Neuronal stem cell (in vitro differentiated cells): ENCODE measurements at regions not wholly inside any gene's neighbourhood (a gene's known extent, or its start where the extent isn't known, plus 50 kb on each side); places are given as distances from the start of the nearest gene placed in this dataset.

ENCODE experiments used
- DNase-seq: peaks from one replicate; pipeline ENCODE4 v3.0.0-alpha.2; 2013; ENCODE audit warnings: low spot score
- H2AFZ ChIP-seq: one replicate; pipeline ENCODE4 v1.6.1; 2013; ENCODE audit warnings: mild to moderate bottlenecking, low read length, inconsistent platforms
- H2AK5ac ChIP-seq: 2 replicates; pipeline ENCODE4 v1.6.1; 2013; ENCODE audit warnings: low read depth, mild to moderate bottlenecking, inconsistent platforms, low read length, moderate library complexity, mixed read lengths
- H2BK120ac ChIP-seq: 2 replicates; pipeline ENCODE4 v1.6.1; 2013; ENCODE audit warnings: low read depth, mild to moderate bottlenecking, inconsistent platforms, low read length, moderate library complexity, mixed read lengths
- H2BK12ac ChIP-seq: one replicate; pipeline ENCODE4 v1.6.1; 2013; ENCODE audit warnings: low read length, inconsistent platforms
- H2BK15ac ChIP-seq: 2 replicates; pipeline ENCODE4 v1.6.1; 2013; ENCODE audit warnings: mild to moderate bottlenecking, low read length, inconsistent platforms, mixed read lengths
- H2BK5ac ChIP-seq: one replicate; pipeline ENCODE4 v1.6.1; 2013; ENCODE audit warnings: inconsistent platforms, mild to moderate bottlenecking, low read length, moderate library complexity
- H3K14ac ChIP-seq: one replicate; pipeline ENCODE4 v1.6.1; 2013; ENCODE audit warnings: low read length, inconsistent platforms
- H3K18ac ChIP-seq: 2 replicates; pipeline ENCODE4 v1.6.1; 2013; ENCODE audit warnings: low read length, inconsistent platforms
- H3K23ac ChIP-seq: 2 replicates; pipeline ENCODE4 v1.6.1; 2013; ENCODE audit warnings: low read depth, mild to moderate bottlenecking, mixed read lengths, low read length, inconsistent platforms; ENCODE audit not compliant: poor library complexity
- H3K27ac ChIP-seq: replicated peaks from 3 replicates; pipeline ENCODE4 v1.5.1; 2013; ENCODE audit warnings: low read length, inconsistent platforms
- H3K27me3 ChIP-seq, 3 experiments: 2 replicates each; pipeline ENCODE4 v1.6.1; 2013; ENCODE audit warnings: low read length in 3 of 3, mild to moderate bottlenecking in 2 of 3, inconsistent platforms in 1 of 3, low read depth in 1 of 3, mixed read lengths in 1 of 3, moderate library complexity in 1 of 3; ENCODE audit not compliant: control insufficient read depth in 3 of 3, insufficient read depth in 3 of 3
- H3K36me3 ChIP-seq, 2 donors: replicated peaks in 1 of 2; 2 replicates each; pipeline ENCODE4 v1.6.1; 2013; ENCODE audit warnings: low read length in 2 of 2; ENCODE audit not compliant: control insufficient read depth in 2 of 2, insufficient read depth in 2 of 2
- H3K4ac ChIP-seq: 2 replicates; pipeline ENCODE4 v1.6.1; 2013; ENCODE audit warnings: inconsistent platforms, mild to moderate bottlenecking, low read length, moderate library complexity
- H3K4me1 ChIP-seq, 2 donors: 1 replicate in 1 of 2; 2 replicates in 1 of 2; pipeline ENCODE4 v1.6.1; 2013; ENCODE audit warnings: low read length in 2 of 2, low read depth in 1 of 2; ENCODE audit not compliant: control insufficient read depth in 2 of 2, insufficient read depth in 1 of 2
- H3K4me2 ChIP-seq: one replicate; pipeline ENCODE4 v1.6.1; 2013; ENCODE audit warnings: mild to moderate bottlenecking, low read length, inconsistent platforms; ENCODE audit not compliant: insufficient read depth, poor library complexity, severe bottlenecking
- H3K4me3 ChIP-seq, 2 donors: 2 replicates each; pipeline ENCODE4 v1.5.1; 2013; ENCODE audit warnings: low read length in 2 of 2, mild to moderate bottlenecking in 2 of 2, inconsistent platforms in 1 of 2, moderate library complexity in 1 of 2
- H3K79me1 ChIP-seq: one replicate; pipeline ENCODE4 v1.6.1; 2013; ENCODE audit warnings: low read depth, mild to moderate bottlenecking, inconsistent platforms, low read length, moderate library complexity
- H3K9ac ChIP-seq: one replicate; pipeline ENCODE4 v1.6.1; 2013; ENCODE audit warnings: mild to moderate bottlenecking, low read depth, low read length, inconsistent platforms; ENCODE audit not compliant: poor library complexity
- H3K9me3 ChIP-seq, 2 donors: replicated peaks in 1 of 2; 2 replicates each; pipeline versions ENCODE3 to v1.6.1; 2013; ENCODE audit warnings: low read length in 2 of 2, mild to moderate bottlenecking in 2 of 2, inconsistent platforms in 1 of 2, low read depth in 1 of 2, mixed read lengths in 1 of 2, moderate library complexity in 1 of 2; ENCODE audit not compliant: control insufficient read depth in 2 of 2, insufficient read depth in 1 of 2
- H4K8ac ChIP-seq: one replicate; pipeline ENCODE4 v1.6.1; 2013; ENCODE audit warnings: low read depth, mild to moderate bottlenecking, inconsistent platforms, low read length, moderate library complexity
- H4K91ac ChIP-seq: one replicate; pipeline ENCODE4 v1.6.1; 2013; ENCODE audit warnings: low read length, low read depth, mild to moderate bottlenecking, inconsistent platforms; ENCODE audit not compliant: poor library complexity
- WGBS, 2 donors: extraction: QIAGEN DNeasy Blood & Tissue Kit; methylation state at CpG; one replicate each; pipeline ENCODE4 v1.1.7; 2013; ENCODE audit warnings: missing lambda C conversion rate in 2 of 2, mixed read lengths in 1 of 2; ENCODE audit not compliant: insufficient read length in 2 of 2, insufficient replicate concordance in 1 of 2; ENCODE audit errors: extremely low coverage in 2 of 2; 5-methylcytosine and 5-hydroxymethylcytosine counted together

DNA sequence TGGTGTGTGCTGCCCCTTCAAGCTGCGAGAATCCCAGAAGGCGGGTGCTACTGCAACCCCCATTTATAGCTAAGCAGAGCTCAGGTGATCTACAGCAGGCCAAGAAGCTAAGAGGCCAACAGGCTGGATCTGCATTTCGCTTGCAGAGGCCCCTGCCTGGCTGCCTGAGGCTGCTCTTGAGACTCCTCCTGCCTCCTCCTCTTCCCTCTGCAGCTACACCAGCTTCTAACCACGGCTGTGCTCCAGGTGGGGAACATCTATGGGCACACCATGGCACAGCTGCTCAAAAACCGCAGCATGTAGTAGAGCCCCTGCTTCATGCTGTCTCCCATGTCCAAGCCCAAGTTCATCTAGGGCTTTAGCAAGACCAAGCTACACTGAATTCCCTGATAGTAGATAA, 72.9 kb upstream of the ZNF678 start:
- no peak overlapping the region for H3K27ac ChIP-seq
- H3K4me3 ChIP-seq: no peak overlapping the region
- no peak overlapping the region for H2BK15ac ChIP-seq
- H2BK12ac ChIP-seq: no peak overlapping the region
- no peak overlapping the region for H2BK120ac ChIP-seq
- no peak overlapping the region for H4K8ac ChIP-seq
- no peaks in the 10 kb centered on the region for H3K36me3 ChIP-seq
- DNase-seq: no peak
- no peak overlapping the region for H4K91ac ChIP-seq
- no peak overlapping the region for H3K23ac ChIP-seq
- H3K14ac ChIP-seq: no peak overlapping the region
- H3K9ac ChIP-seq: no peak overlapping the region
- H2AK5ac ChIP-seq: no peak overlapping the region
- H3K9me3 ChIP-seq: no peaks in the 10 kb centered on the region
- no peak overlapping the region for H3K18ac ChIP-seq
- H3K27me3 ChIP-seq: peaks cover 0 to 6% (median 0%) of the 10 kb centered on the region in 3 experiments
- no peak overlapping the region for H2BK5ac ChIP-seq
- H3K4ac ChIP-seq: no peak overlapping the region
- H3K4me2 ChIP-seq: no peak overlapping the region
- no peaks in the 10 kb centered on the region for H3K4me1 ChIP-seq
- WGBS, 2 donors: no CpG with 5 or more reads among the region's 5 CpGs
- H2AFZ ChIP-seq: no peak overlapping the region
- no peaks in the 10 kb centered on the region for H3K79me1 ChIP-seq

DNA sequence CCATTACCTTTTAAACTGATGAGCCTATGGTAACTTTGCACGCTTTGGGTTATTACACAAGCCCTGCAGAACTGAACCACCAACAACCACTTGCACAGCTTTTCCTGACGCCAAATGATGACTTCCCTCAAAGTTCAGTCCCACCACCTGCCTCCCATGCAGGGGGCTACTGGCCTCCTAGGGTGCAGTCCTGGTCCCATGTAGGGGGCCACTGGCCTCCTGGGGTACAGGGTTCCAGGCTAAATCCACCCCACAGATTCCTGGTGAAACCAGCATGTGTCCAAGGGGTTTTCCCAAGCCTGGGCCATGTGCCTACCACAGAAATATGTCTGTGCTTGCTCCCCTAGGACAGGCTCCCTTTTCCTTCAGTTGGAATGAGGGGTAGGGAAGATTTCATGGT, 73.4 kb upstream of the ZNF678 start:
- H2BK15ac ChIP-seq: no peak overlapping the region
- no peak overlapping the region for H4K91ac ChIP-seq
- no peak overlapping the region for H3K23ac ChIP-seq
- H4K8ac ChIP-seq: no peak overlapping the region
- H3K27ac ChIP-seq: no peak overlapping the region
- no peak overlapping the region for H3K4ac ChIP-seq
- H2AK5ac ChIP-seq: no peak overlapping the region
- no peaks in the 10 kb centered on the region for H3K4me1 ChIP-seq
- H3K4me2 ChIP-seq: no peak overlapping the region
- no peak overlapping the region for H3K4me3 ChIP-seq
- no peak overlapping the region for H3K14ac ChIP-seq
- H3K79me1 ChIP-seq: no peaks in the 10 kb centered on the region
- H2BK5ac ChIP-seq: no peak overlapping the region
- no peak overlapping the region for H2BK12ac ChIP-seq
- H3K18ac ChIP-seq: no peak overlapping the region
- DNase-seq: no peak
- H3K9me3 ChIP-seq: no peaks in the 10 kb centered on the region
- peaks cover 0 to 6% (median 0%) of the 10 kb centered on the region in 3 experiments for H3K27me3 ChIP-seq
- H3K9ac ChIP-seq: no peak overlapping the region
- H2BK120ac ChIP-seq: no peak overlapping the region
- no CpG with 5 or more reads among the region's 2 CpGs for WGBS, 2 donors
- no peaks in the 10 kb centered on the region for H3K36me3 ChIP-seq
- no peak overlapping the region for H2AFZ ChIP-seq

DNA sequence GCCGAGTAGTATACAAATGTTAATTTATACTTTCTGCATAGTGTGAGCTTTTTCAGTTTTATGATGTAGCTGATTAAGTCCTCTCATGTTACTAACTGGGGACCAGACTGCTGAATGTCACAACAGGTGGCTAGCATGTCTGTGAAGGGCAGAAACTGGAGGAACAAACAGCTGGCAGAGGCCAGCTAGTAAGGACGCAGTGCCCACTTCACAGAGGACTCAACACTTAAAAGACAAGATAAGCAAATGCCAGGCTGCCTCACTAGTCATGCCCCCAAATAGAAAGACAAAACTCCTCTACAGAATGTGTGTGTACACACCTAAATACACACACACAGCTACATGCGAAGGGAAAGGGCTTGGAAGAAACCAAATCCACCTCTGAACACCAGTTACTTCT, 73.8 kb upstream of the ZNF678 start:
- no peak overlapping the region for H2AK5ac ChIP-seq
- no peak overlapping the region for H2BK12ac ChIP-seq
- H2BK15ac ChIP-seq: no peak overlapping the region
- H3K79me1 ChIP-seq: no peaks in the 10 kb centered on the region
- WGBS, 2 donors: no CpG with 5 or more reads among the region's 3 CpGs
- no peak overlapping the region for H3K27ac ChIP-seq
- no peak overlapping the region for H3K14ac ChIP-seq
- H3K9me3 ChIP-seq: no peaks in the 10 kb centered on the region
- no peak overlapping the region for H4K91ac ChIP-seq
- no peak overlapping the region for H4K8ac ChIP-seq
- H3K4ac ChIP-seq: no peak overlapping the region
- no peak overlapping the region for H3K4me2 ChIP-seq
- H3K23ac ChIP-seq: no peak overlapping the region
- H3K36me3 ChIP-seq: no peaks in the 10 kb centered on the region
- H2BK120ac ChIP-seq: no peak overlapping the region
- no peak overlapping the region for H3K4me3 ChIP-seq
- no peak overlapping the region for H2AFZ ChIP-seq
- no peak for DNase-seq
- no peak overlapping the region for H3K18ac ChIP-seq
- H3K4me1 ChIP-seq: no peaks in the 10 kb centered on the region
- no peak overlapping the region for H2BK5ac ChIP-seq
- H3K9ac ChIP-seq: no peak overlapping the region
- peaks cover 0 to 6% (median 0%) of the 10 kb centered on the region in 3 experiments for H3K27me3 ChIP-seq

DNA sequence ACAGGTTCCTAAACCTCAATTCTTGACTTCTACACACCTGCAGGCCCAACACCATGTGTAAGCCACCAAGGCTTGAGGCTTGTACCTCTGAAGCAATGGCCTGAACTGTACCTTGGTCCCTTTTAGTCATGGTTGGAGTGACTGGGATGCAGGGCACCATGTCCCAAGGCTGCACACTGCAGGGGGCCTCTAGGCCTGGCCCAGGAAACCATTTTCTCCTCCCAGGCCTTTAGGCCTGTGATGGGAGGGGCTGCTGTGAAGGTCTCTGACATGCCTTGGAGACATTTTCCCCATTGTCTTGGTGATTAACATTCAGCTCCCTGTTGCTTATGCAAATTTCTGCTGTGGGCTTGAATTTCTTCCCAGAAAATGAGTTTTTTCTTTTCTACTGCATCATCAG, 75.8 kb upstream of the ZNF678 start:
- Histone ChIP-seq H3K23ac (no peak overlapping the region), H3K9me3 (no peaks in the 10 kb centered on the region), H2BK15ac (no peak overlapping the region), H2AK5ac (no peak overlapping the region), H2BK120ac (no peak overlapping the region), H3K4me3 (no peak overlapping the region), H3K4me2 (no peak overlapping the region), H3K18ac (no peak overlapping the region), H3K27me3 (peaks cover 0 to 6% (median 0%) of the 10 kb centered on the region in 3 experiments), H3K27ac (no peak overlapping the region), H3K4ac (no peak overlapping the region), H3K14ac (no peak overlapping the region), H3K79me1 (no peaks in the 10 kb centered on the region), H3K4me1 (no peaks in the 10 kb centered on the region), H3K36me3 (no peaks in the 10 kb centered on the region), H2AFZ (no peak overlapping the region), H2BK12ac (no peak overlapping the region), H3K9ac (no peak overlapping the region), H4K8ac (no peak overlapping the region), H2BK5ac (no peak overlapping the region), H4K91ac (no peak overlapping the region)
- DNase-seq: no peak
